Hindlimb muscle (tissue), 1 donor: ENCODE measurements at regions not wholly inside any gene's neighbourhood (a gene's known extent, or its start where the extent isn't known, plus 50 kb on each side); places are given as distances from the start of the nearest gene placed in this dataset.

Source experiments
- DNase-seq: peaks from one replicate; pipeline ENCODE4 v3.0.0-alpha.2; 2013

DNA sequence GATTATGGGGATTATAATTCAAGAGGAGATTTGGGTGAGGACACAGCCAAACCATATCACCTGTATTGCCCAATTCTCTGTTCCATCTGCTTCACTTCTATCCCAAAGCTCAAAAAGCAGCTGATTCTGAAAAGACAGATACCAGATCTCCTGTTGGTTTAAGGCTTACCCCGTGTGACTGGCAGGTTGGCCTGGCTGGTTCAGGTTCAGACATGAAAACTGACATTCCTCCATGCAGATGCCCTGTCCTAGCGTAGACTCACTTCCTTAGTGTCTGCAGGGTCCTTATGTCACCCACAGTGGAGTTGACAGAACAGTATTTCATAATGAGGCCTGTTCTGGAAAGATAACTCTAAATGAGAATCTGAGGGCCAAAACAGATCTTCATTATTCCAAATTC lies 61.1 kb upstream of the FLRT2 start:
- DNase-seq: no peak

DNA sequence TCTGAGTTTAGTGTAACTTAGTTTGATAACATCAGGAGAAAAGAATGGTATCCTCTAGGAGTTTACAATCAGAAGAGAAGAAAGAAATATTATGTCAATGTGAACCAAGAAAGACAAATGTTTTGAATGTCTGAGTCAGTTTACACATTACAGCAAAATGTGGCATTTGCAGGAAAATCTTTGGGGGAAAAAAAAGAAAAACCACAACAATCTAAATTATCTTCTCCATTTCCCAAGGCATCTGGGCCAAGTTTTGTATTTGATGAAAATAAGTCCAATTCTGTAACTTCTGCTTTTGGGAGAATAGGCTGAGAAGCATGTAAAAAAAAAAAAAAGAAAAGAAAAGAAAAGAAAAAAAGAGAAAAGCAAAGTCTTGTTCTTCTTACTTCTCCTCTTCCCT lies 58.8 kb upstream of the FLRT2 start:
- no peak for DNase-seq

DNA sequence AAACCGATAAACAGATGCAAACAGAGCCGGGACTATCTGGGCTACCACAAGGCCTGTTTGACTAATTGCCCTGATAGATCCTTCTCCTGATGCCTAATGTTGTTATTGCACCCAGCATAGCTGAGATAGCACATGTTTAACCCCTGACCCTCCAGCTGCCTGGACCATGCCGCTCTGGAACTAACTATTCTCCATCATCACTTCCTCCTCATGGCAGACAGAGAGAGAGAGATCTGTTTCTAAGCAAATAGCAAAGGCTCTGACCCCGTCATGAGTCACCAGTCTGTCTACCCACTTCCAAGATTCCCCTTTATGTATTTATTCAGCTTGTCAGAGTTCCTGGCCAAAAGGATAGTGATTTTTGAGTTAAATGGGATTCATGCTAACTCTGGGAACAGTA lies 58.2 kb upstream of the FLRT2 start:
- DNase-seq: no peak

DNA sequence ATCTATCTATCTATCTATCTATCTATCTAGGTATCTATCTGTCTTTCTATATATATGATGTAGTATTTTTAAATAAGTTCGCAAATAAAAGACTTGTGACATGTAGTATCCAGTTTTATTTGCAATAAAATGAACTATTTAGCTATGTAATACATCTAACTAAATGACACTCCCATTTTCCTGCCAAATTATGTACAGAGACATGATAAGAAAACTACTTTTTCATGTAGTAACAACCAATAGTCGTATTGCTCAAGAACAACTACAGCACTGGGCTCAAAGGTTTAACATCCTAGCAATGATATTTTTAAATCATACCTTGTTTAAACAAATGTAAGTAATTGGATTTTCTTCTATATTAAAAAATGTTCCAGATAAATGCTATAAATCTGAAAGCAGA lies 55.5 kb upstream of the FLRT2 start:
- no peak for DNase-seq

DNA sequence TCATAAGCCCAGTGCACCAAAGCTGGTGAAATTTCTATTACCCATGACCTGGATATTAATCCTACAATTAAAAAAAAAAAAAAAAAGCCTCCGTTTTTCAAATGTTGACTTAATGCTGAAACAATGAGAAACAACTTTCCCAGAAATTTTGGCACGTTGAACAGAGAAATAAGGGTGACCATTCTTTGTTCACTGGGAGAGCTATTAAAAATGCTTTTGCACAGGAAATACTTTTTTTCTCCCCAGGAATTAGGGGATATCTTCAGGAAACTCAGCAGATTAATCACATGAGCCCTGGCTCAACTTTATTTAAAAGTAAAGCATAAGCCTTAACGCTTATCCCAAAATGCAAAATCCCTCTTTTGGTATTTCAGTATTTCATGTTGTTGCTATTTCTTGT lies 54.8 kb upstream of the FLRT2 start:
- no peak for DNase-seq

DNA sequence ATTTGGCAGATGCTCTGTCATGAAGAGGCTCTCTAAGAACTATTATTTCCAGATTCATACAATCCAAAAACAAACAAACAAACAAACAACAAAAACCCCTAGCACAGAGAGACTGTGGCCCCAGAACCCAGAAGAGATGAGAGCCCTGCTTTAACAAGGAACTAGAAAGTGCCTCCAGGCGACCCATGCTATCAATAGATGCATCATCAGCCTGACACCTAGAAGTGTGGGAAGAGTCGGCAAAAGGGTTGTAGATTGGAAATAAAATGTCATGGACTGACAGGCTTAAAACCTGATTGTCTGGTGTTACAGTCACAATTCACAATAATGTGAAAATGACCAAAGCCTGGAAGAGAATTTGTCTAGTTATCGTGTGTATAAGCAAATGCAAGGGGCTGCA lies 50.6 kb upstream of the FLRT2 start:
- DNase-seq: no peak

DNA sequence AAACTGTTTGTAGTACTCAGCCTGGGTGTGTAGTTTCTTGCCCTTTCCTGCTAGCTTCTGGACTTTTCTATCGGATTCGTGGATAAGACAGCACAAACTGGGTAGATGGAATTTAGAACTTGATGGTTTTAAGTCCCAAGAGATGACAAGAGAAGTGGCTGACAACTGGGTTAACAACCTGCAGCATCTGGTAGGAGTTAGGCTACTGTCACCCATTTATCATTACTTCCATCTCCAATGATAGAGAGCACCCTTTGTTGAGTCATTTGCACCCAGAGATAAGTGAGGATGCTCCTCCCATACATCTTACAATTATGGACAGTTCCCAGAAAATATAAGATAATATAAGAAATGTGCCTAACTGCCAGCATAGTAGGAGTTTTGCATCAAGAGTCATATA lies 50.2 kb upstream of the FLRT2 start:
- DNase-seq: no peak
